WTC11 (cell line): ENCODE measurements at regions not wholly inside any gene's neighbourhood (a gene's known extent, or its start where the extent isn't known, plus 50 kb on each side); places are given as distances from the start of the nearest gene placed in this dataset.

ENCODE experiments used
- ATAC-seq: fragments of 200-7000 bp; cut with Tn5 transposase; 2 replicates; pipeline ENCODE4 v1.10.0; 2021; ENCODE audit warnings: mild to moderate bottlenecking, moderate library complexity
- CTCF ChIA-PET: fragments of 300-600 bp; sonication (Branson Sonifier 250); formaldehyde crosslinking; loops from one replicate; lab custom pipeline; 2021; ENCODE audit warnings: antibody characterized with exemption; lab: Charles Lee
- POLR2A ChIA-PET: fragments of 350-600 bp; sonication (Branson Sonifier 250); formaldehyde crosslinking; loops from one replicate; lab custom pipeline; 2021; ENCODE audit warnings: antibody characterized with exemption; lab: Charles Lee
- DNase-seq: peaks from one replicate; pipeline ENCODE4 v3.0.0; 2021; ENCODE audit warnings: low spot score
- H3K27ac Mint-ChIP-seq: 2 replicates; pipeline ENCODE4 v1.8.0; 2021; ENCODE audit warnings: mixed read lengths
- H3K27me3 Mint-ChIP-seq: 2 replicates; pipeline ENCODE4 v1.8.0; 2021; ENCODE audit warnings: low read depth, mild to moderate bottlenecking, moderate library complexity, mixed read lengths
- H3K36me3 Mint-ChIP-seq: 2 replicates; pipeline ENCODE4 v1.8.0; 2021; ENCODE audit warnings: mixed read lengths
- H3K4me1 Mint-ChIP-seq: 2 replicates; pipeline ENCODE4 v1.8.0; 2022; ENCODE audit warnings: mixed read lengths
- H3K4me3 Mint-ChIP-seq: 2 replicates; pipeline ENCODE4 v1.8.0; 2021; ENCODE audit warnings: mild to moderate bottlenecking, moderate library complexity, mixed read lengths
- H3K9me3 Mint-ChIP-seq: 2 replicates; pipeline ENCODE4 v1.8.0; 2021; ENCODE audit warnings: mixed read lengths
- CBFB ChIP-seq: sonication (generic); formaldehyde crosslinking; IDR thresholded peaks from 2 replicates; pipeline ENCODE4 v1.8.1; 2022; ENCODE audit warnings: mild to moderate bottlenecking, low read depth, missing genetic modification reagents
- ELF4 ChIP-seq: sonication (generic); formaldehyde crosslinking; IDR thresholded peaks from 2 replicates; pipeline ENCODE4 v1.8.1; 2022; ENCODE audit warnings: low read depth, mild to moderate bottlenecking, moderate library complexity, missing genetic modification reagents
- FOXK1 ChIP-seq: sonication (generic); formaldehyde crosslinking; IDR thresholded peaks from 2 replicates; pipeline ENCODE4 v1.8.0; 2022; ENCODE audit warnings: mild to moderate bottlenecking, moderate library complexity, missing genetic modification reagents
- HMGA2 ChIP-seq: fragments of 250-450 bp; sonication (Bioruptor Pico); IDR thresholded peaks from 2 replicates; pipeline ENCODE4 v1.4.0; 2021; ENCODE audit warnings: mild to moderate bottlenecking, moderate library complexity
- JUN ChIP-seq: sonication (generic); formaldehyde crosslinking; IDR thresholded peaks from 2 replicates; pipeline ENCODE4 v1.8.0; 2023; ENCODE audit warnings: mild to moderate bottlenecking, missing genetic modification reagents
- NR1H2 ChIP-seq: sonication (generic); formaldehyde crosslinking; IDR thresholded peaks from 2 replicates; pipeline ENCODE4 v1.9.0; 2021; ENCODE audit warnings: mild to moderate bottlenecking, moderate library complexity, missing genetic modification reagents
- OVOL2 ChIP-seq: fragments of 250-450 bp; sonication (Bioruptor Pico); IDR thresholded peaks from 2 replicates; pipeline ENCODE4 v1.9.0; 2021; ENCODE audit warnings: mild to moderate bottlenecking, borderline replicate concordance
- SMAD4 ChIP-seq: sonication (generic); formaldehyde crosslinking; IDR thresholded peaks from 2 replicates; pipeline ENCODE4 v1.8.0; 2022; ENCODE audit warnings: mild to moderate bottlenecking, missing genetic modification reagents
- SP1 ChIP-seq: sonication (generic); formaldehyde crosslinking; conservative IDR thresholded peaks from 2 replicates; pipeline ENCODE4 v1.8.1; 2022; ENCODE audit warnings: missing genetic modification reagents
- ZNF416 ChIP-seq: fragments of 250-450 bp; sonication (Bioruptor Pico); IDR thresholded peaks from 2 replicates; pipeline ENCODE4 v1.9.0; 2021; ENCODE audit warnings: mild to moderate bottlenecking, inconsistent platforms
- ZNF423 ChIP-seq: fragments of 250-450 bp; sonication (Bioruptor Pico); IDR thresholded peaks from 2 replicates; pipeline ENCODE4 v2.1.2; 2022; ENCODE audit warnings: mild to moderate bottlenecking, moderate library complexity
- ZNF671 ChIP-seq: fragments of 250-450 bp; sonication (Bioruptor Pico); IDR thresholded peaks from 2 replicates; pipeline ENCODE4 v1.8.0; 2021; ENCODE audit warnings: mild to moderate bottlenecking
- TF ChIP-seq, protein P1 (sequence below): sonication (generic); formaldehyde crosslinking; IDR thresholded peaks from 2 replicates; pipeline ENCODE4 v1.8.0; 2022; ENCODE audit warnings: missing genetic modification reagents
- TF ChIP-seq, protein P2 (sequence below): fragments of 250-450 bp; sonication (Bioruptor Pico); IDR thresholded peaks from 2 replicates; pipeline ENCODE4 v2.1.2; 2022; ENCODE audit warnings: mild to moderate bottlenecking, moderate library complexity
- TF ChIP-seq, protein P3 (sequence below): sonication (generic); formaldehyde crosslinking; IDR thresholded peaks from 2 replicates; pipeline ENCODE4 v1.8.1; 2022; ENCODE audit warnings: low read depth, missing genetic modification reagents, borderline replicate concordance
- TF ChIP-seq, protein P4 (sequence below): fragments of 250-450 bp; sonication (Bioruptor Pico); IDR thresholded peaks from 2 replicates; pipeline ENCODE4 v1.8.0; 2021; ENCODE audit warnings: mild to moderate bottlenecking

DNA sequence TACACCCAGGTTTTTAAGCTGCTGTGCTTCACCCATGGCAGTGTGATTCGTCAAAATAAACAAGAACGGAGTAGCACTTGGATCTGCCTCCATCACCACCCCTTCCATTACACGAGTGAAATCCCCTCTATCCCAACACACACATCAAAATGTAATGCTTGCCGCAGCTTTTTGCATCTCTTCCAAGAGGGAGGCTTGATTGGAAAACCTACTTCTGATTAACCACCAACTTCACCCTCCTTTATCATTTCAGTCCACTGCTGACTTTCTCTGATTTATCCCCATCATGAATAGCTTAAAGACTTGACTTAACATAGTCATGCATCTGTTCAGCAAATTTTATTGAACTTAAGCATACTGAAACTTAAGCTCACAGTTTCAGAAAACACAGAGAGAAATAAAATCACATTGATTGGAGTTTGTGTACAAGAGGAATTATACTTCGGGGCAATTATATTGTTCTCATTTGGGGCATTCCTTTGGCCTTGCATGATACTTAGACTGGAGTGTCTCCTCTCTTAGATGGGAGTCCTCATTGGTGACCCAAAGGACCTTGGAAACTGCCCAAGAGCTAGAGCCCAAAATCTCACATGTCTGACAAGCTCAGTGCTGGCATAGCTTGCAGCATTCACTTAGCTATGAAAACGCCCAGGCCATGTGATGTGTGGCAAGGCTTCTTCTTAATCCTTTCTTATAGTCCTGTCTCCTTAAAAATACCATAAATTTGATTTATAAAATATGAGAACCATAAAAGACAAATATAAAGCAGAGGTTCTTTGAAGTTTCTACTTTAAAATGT, 124.3 kb upstream of the UMPS start (continued):
- TF ChIP-seq, protein P1, sequence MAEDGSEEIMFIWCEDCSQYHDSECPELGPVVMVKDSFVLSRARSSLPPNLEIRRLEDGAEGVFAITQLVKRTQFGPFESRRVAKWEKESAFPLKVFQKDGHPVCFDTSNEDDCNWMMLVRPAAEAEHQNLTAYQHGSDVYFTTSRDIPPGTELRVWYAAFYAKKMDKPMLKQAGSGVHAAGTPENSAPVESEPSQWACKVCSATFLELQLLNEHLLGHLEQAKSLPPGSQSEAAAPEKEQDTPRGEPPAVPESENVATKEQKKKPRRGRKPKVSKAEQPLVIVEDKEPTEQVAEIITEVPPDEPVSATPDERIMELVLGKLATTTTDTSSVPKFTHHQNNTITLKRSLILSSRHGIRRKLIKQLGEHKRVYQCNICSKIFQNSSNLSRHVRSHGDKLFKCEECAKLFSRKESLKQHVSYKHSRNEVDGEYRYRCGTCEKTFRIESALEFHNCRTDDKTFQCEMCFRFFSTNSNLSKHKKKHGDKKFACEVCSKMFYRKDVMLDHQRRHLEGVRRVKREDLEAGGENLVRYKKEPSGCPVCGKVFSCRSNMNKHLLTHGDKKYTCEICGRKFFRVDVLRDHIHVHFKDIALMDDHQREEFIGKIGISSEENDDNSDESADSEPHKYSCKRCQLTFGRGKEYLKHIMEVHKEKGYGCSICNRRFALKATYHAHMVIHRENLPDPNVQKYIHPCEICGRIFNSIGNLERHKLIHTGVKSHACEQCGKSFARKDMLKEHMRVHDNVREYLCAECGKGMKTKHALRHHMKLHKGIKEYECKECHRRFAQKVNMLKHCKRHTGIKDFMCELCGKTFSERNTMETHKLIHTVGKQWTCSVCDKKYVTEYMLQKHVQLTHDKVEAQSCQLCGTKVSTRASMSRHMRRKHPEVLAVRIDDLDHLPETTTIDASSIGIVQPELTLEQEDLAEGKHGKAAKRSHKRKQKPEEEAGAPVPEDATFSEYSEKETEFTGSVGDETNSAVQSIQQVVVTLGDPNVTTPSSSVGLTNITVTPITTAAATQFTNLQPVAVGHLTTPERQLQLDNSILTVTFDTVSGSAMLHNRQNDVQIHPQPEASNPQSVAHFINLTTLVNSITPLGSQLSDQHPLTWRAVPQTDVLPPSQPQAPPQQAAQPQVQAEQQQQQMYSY (CRISPR knock-in tag): no peak

DNA sequence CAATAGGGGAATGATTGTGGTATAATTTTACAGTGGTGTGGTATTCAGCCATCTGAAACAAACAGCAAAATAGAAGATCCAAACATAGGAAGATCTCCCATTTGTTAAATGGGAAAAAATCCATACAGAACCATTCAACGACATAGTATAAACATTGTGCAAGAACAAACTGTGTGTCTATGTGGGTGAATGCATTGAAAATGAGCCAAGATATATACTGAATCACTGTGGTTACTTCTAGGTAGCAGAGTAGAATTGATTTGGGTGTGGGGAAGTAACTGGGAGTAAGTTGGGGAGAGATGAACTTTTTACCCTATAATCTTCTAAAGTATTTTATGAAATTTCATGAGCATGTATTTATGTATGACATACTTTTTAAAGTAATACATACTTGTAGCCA, 123.1 kb upstream of the UMPS start:
- DNase-seq: no peak
- Mint-ChIP-seq H3K27ac (no peak overlapping the region), H3K27me3 (no peaks in the 10 kb centered on the region), H3K4me1 (peaks cover 5% of the 10 kb centered on the region), H3K36me3 (no peaks in the 10 kb centered on the region), H3K4me3 (no peak overlapping the region), H3K9me3 (no peaks in the 10 kb centered on the region)
- ChIA-PET CTCF (no interaction called here), POLR2A (no interaction called here)
- no peak for ATAC-seq
- TF ChIP-seq, protein P2, sequence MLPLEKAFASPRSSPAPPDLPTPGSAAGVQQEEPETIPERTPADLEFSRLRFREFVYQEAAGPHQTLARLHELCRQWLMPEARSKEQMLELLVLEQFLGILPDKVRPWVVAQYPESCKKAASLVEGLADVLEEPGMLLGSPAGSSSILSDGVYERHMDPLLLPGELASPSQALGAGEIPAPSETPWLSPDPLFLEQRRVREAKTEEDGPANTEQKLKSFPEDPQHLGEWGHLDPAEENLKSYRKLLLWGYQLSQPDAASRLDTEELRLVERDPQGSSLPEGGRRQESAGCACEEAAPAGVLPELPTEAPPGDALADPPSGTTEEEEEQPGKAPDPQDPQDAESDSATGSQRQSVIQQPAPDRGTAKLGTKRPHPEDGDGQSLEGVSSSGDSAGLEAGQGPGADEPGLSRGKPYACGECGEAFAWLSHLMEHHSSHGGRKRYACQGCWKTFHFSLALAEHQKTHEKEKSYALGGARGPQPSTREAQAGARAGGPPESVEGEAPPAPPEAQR (CRISPR knock-in tag): no peak
- TF ChIP-seq HMGA2 (CRISPR knock-in tag) (no peak), CBFB (CRISPR knock-in tag) (no peak), SP1 (no peak), ZNF423 (CRISPR knock-in tag) (no peak), OVOL2 (no peak), ZNF671 (CRISPR knock-in tag) (no peak), JUN (no peak), ELF4 (no peak), SMAD4 (CRISPR knock-in tag) (no peak), ZNF416 (no peak), FOXK1 (CRISPR knock-in tag) (no peak)
- TF ChIP-seq, protein P3, sequence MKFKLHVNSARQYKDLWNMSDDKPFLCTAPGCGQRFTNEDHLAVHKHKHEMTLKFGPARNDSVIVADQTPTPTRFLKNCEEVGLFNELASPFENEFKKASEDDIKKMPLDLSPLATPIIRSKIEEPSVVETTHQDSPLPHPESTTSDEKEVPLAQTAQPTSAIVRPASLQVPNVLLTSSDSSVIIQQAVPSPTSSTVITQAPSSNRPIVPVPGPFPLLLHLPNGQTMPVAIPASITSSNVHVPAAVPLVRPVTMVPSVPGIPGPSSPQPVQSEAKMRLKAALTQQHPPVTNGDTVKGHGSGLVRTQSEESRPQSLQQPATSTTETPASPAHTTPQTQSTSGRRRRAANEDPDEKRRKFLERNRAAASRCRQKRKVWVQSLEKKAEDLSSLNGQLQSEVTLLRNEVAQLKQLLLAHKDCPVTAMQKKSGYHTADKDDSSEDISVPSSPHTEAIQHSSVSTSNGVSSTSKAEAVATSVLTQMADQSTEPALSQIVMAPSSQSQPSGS (CRISPR knock-in tag): no peak
- TF ChIP-seq, protein P4, sequence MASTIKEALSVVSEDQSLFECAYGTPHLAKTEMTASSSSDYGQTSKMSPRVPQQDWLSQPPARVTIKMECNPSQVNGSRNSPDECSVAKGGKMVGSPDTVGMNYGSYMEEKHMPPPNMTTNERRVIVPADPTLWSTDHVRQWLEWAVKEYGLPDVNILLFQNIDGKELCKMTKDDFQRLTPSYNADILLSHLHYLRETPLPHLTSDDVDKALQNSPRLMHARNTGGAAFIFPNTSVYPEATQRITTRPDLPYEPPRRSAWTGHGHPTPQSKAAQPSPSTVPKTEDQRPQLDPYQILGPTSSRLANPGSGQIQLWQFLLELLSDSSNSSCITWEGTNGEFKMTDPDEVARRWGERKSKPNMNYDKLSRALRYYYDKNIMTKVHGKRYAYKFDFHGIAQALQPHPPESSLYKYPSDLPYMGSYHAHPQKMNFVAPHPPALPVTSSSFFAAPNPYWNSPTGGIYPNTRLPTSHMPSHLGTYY (CRISPR knock-in tag): no peak

DNA sequence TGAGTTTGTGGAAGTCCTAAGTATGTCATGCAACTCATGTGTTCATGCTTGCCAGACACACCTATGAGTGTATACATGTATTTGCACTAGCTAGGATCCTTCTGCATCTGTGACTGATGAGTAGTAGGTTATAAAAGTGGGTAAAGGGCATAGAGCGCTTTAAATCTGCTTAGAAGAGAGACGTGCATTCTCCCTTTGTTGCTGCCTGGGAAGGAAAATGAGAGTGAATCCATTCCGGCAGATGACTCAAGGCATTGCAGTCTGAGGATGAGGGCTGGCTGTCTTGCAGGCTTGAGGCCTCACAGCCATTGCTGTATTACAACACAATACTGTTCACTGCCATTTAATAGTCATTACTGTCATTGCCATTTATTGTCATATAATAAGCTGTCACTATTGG, 120.8 kb upstream of the UMPS start:
- POLR2A ChIA-PET: no interaction called here
- CTCF ChIA-PET: no interaction called here
- Mint-ChIP-seq H3K9me3 (no peaks in the 10 kb centered on the region), H3K4me1 (peaks cover 9% of the 10 kb centered on the region), H3K27me3 (no peaks in the 10 kb centered on the region), H3K4me3 (no peak overlapping the region), H3K36me3 (no peaks in the 10 kb centered on the region), H3K27ac (no peak overlapping the region)
- ATAC-seq (no peak), DNase-seq (no peak)
- TF ChIP-seq SMAD4 (CRISPR knock-in tag) (no peak), NR1H2 (CRISPR knock-in tag) (no peak)
- TF ChIP-seq, all 79 proteins: peak for 0
